Smooth muscle cell (in vitro differentiated cells): ENCODE measurements at regions not wholly inside any gene's neighbourhood (a gene's known extent, or its start where the extent isn't known, plus 50 kb on each side); places are given as distances from the start of the nearest gene placed in this dataset.

Experiments used
- DNase-seq: peaks from one replicate; lab custom pipeline; 2025; ENCODE audit not compliant: unreplicated experiment; lab: John Stamatoyannopoulos, UW
- H2AFZ ChIP-seq: fragments of 200-600 bp; sonication (generic); 2 replicates; pipeline ENCODE4 v1.6.0; 2016; ENCODE audit warnings: antibody characterized with exemption, low read depth, mild to moderate bottlenecking
- H3F3A ChIP-seq: fragments of 200-600 bp; sonication (generic); 2 replicates; pipeline ENCODE4 v1.6.0; 2017; ENCODE audit warnings: antibody characterized with exemption, low read depth
- H3K27ac ChIP-seq: fragments of 200-600 bp; sonication (generic); 2 replicates; pipeline ENCODE4 v1.5.1; 2016; ENCODE audit warnings: low read depth, mild to moderate bottlenecking
- H3K27me3 ChIP-seq: fragments of 200-600 bp; sonication (generic); 2 replicates; pipeline ENCODE4 v1.6.1; 2016; ENCODE audit warnings: low read depth, mild to moderate bottlenecking
- H3K36me3 ChIP-seq: fragments of 200-600 bp; sonication (generic); 2 replicates; pipeline ENCODE4 v1.5.1; 2016; ENCODE audit warnings: low read depth
- H3K4me1 ChIP-seq: fragments of 200-600 bp; sonication (generic); 2 replicates; pipeline ENCODE4 v1.5.1; 2016; ENCODE audit warnings: low read depth
- H3K4me2 ChIP-seq: fragments of 200-600 bp; sonication (generic); 2 replicates; pipeline ENCODE4 v1.6.0; 2016; ENCODE audit warnings: mild to moderate bottlenecking
- H3K4me3 ChIP-seq: fragments of 200-600 bp; sonication (generic); 2 replicates; pipeline ENCODE4 v1.5.1; 2016; ENCODE audit warnings: mild to moderate bottlenecking
- H3K79me2 ChIP-seq: fragments of 200-600 bp; sonication (generic); 2 replicates; pipeline ENCODE4 v1.6.0; 2016; ENCODE audit warnings: low read depth, mild to moderate bottlenecking
- H3K9ac ChIP-seq: fragments of 200-600 bp; sonication (generic); 2 replicates; pipeline ENCODE4 v1.6.0; 2016; ENCODE audit warnings: low read depth
- H3K9me3 ChIP-seq: fragments of 200-600 bp; sonication (generic); replicated peaks from 2 replicates; pipeline ENCODE4 v1.5.1; 2016; ENCODE audit warnings: low read depth
- H4K20me1 ChIP-seq: fragments of 200-600 bp; sonication (generic); 2 replicates; pipeline ENCODE4 v1.6.0; 2016; ENCODE audit warnings: low read depth
- CTCF ChIP-seq: fragments of 200-600 bp; sonication (generic); IDR thresholded peaks from 2 replicates; pipeline ENCODE4 v1.5.1; 2017; ENCODE audit warnings: borderline replicate concordance, mild to moderate bottlenecking, antibody characterized with exemption; ENCODE audit not compliant: insufficient read depth, poor library complexity, severe bottlenecking
- WGBS: methylation state at CpG from one replicate; pipeline ENCODE4 v1.1.7; 2016; ENCODE audit warnings: low lambda C conversion rate; 5-methylcytosine and 5-hydroxymethylcytosine counted together

DNA sequence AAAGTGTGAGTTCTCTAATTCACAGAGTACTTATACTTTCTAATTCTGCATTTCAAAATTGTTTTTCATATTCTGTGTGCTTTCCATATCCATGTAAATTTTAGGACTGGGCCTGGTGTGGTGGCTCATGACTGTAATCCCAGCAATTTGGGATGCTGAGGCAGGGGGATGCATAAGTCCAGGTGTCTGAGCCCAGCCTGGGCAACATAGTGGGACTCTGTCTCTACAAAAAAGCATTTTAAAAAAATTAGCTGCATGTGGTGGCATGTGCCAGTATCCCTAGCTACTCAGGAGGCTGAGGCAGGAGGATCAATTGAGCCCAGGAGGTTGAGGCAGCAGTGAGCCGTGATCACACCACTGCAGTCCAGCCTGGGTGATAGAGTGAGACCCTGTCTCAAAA, 382.6 kb upstream of the AKR1E2 start:
- H3K27me3 ChIP-seq = no peaks in the 10 kb centered on the region
- H3F3A ChIP-seq = peaks cover 6% of the 10 kb centered on the region
- no peak overlapping the region for H3K4me2 ChIP-seq
- no peak for DNase-seq
- 100% methylated on average over 1 of the region's 1 CpG for WGBS
- no peaks in the 10 kb centered on the region for H3K4me1 ChIP-seq
- H3K4me3 ChIP-seq = no peak overlapping the region
- H3K79me2 ChIP-seq = no peaks in the 10 kb centered on the region
- H4K20me1 ChIP-seq = no peaks in the 10 kb centered on the region
- H3K9ac ChIP-seq = no peak overlapping the region
- no peak overlapping the region for H3K27ac ChIP-seq
- H2AFZ ChIP-seq = no peak overlapping the region
- no peaks in the 10 kb centered on the region for H3K9me3 ChIP-seq
- H3K36me3 ChIP-seq = no peaks in the 10 kb centered on the region
- no peak for TF ChIP-seq CTCF

- 95% methylated on average over 4 of the region's 4 CpGs for WGBS
These were observed 383.7 kb upstream of the AKR1E2 start for GRCh38 chr10:4442296-4442695.

DNA sequence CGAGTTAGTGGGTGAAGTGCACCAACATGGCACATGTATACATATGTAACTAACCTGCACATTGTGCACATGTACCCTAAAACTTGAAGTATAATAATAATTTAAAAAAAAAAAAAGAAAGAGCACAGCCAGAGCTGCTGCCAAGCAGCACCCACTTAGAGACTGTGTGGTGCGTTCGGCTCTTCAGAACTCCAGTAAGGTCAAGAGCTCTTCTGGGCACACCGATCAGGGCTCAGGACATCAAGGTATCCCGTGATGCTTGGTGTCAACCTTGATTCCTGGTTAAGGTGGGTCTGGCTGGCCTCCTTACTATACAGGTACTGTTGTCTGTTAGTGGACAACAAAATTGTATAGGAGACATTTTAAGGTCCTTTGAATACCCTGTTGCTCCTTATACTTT, 385.7 kb upstream of the AKR1E2 start:
- no peak overlapping the region for H3K9ac ChIP-seq
- H3K27ac ChIP-seq = no peak overlapping the region
- H3K27me3 ChIP-seq = no peaks in the 10 kb centered on the region
- H4K20me1 ChIP-seq = no peaks in the 10 kb centered on the region
- H3K4me2 ChIP-seq = no peak overlapping the region
- H3K9me3 ChIP-seq = no peaks in the 10 kb centered on the region
- over 99% methylated on average over 5 of the region's 5 CpGs for WGBS
- no peak for TF ChIP-seq CTCF
- no peaks in the 10 kb centered on the region for H3F3A ChIP-seq
- no peaks in the 10 kb centered on the region for H3K36me3 ChIP-seq
- H3K79me2 ChIP-seq = no peaks in the 10 kb centered on the region
- H3K4me1 ChIP-seq = no peaks in the 10 kb centered on the region
- DNase-seq = no peak
- no peak overlapping the region for H2AFZ ChIP-seq
- H3K4me3 ChIP-seq = no peak overlapping the region

More at GRCh38 chr10:4442296-4442695, 383.7 kb upstream of the AKR1E2 start:
- DNase-seq = no peak
- H3K4me2 ChIP-seq = no peak overlapping the region
- H3K4me3 ChIP-seq = no peak overlapping the region
- H2AFZ ChIP-seq = no peak overlapping the region
- no peak overlapping the region for H3K9ac ChIP-seq
- no peak overlapping the region for H3K27ac ChIP-seq
- H3K79me2 ChIP-seq = no peaks in the 10 kb centered on the region
- no peaks in the 10 kb centered on the region for H3K9me3 ChIP-seq
- no peaks in the 10 kb centered on the region for H4K20me1 ChIP-seq
- no peaks in the 10 kb centered on the region for H3K36me3 ChIP-seq
- no peaks in the 10 kb centered on the region for H3K27me3 ChIP-seq
- no peaks in the 10 kb centered on the region for H3K4me1 ChIP-seq
- peaks cover 6% of the 10 kb centered on the region for H3F3A ChIP-seq
- TF ChIP-seq CTCF = no peak

DNA sequence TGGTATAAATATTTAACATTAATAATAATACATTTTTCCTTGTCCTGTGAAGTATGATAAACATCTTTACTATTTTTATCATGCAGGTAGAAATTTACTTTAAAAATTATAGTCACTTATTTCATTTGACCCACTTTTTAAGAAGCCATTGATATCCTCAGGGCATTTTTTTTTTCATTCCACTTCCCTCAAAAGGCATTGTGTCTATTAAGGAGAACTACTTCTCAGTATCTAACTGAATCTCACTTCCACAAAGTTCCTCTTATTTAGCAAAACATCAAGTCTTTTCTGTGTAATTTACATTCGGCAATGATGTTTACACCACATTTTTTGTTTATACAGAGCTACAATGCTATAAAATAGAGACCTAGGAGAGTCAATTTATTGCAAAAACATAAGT, 388.2 kb upstream of the AKR1E2 start:
- no peak overlapping the region for H3K9ac ChIP-seq
- no peak overlapping the region for H3K27ac ChIP-seq
- H3K4me1 ChIP-seq = no peaks in the 10 kb centered on the region
- H3K79me2 ChIP-seq = no peaks in the 10 kb centered on the region
- no peak for DNase-seq
- no peaks in the 10 kb centered on the region for H3F3A ChIP-seq
- 67% methylated on average over 1 of the region's 1 CpG for WGBS
- peak overlapping the region; percentile 62 for H2AFZ ChIP-seq
- no peak for TF ChIP-seq CTCF
- no peaks in the 10 kb centered on the region for H3K36me3 ChIP-seq
- no peaks in the 10 kb centered on the region for H3K9me3 ChIP-seq
- H3K4me2 ChIP-seq = no peak overlapping the region
- no peaks in the 10 kb centered on the region for H4K20me1 ChIP-seq
- no peak overlapping the region for H3K4me3 ChIP-seq
- H3K27me3 ChIP-seq = no peaks in the 10 kb centered on the region
